Esophagus muscularis mucosa (tissue), 4 donors: ENCODE measurements at regions not wholly inside any gene's neighbourhood (a gene's known extent, or its start where the extent isn't known, plus 50 kb on each side); places are given as distances from the start of the nearest gene placed in this dataset.

Experiments used
- DNase-seq: peaks from one replicate; pipeline ENCODE4 v3.0.0-alpha.2; 2017; ENCODE audit errors: extremely low spot score
- H3K27ac ChIP-seq, 4 donors: fragments of 200-600 bp; sonication (generic); replicated peaks in 1 of 4; 1 replicate in 3 of 4; 2 replicates in 1 of 4; pipeline ENCODE4 v1.5.1; 2016 to 2019; ENCODE audit warnings: mild to moderate bottlenecking in 1 of 4
- H3K27me3 ChIP-seq, 4 donors: fragments of 200-600 bp; sonication (generic); one replicate each; pipeline versions ENCODE4 v1.5.1 to v1.6.0; 2016 to 2019
- H3K36me3 ChIP-seq, 4 donors: fragments of 200-600 bp; sonication (generic); one replicate each; pipeline ENCODE4 v1.5.1; 2016 to 2019
- H3K4me1 ChIP-seq, 4 donors: fragments of 200-600 bp; sonication (generic); one replicate each; pipeline ENCODE4 v1.5.1; 2016 to 2019
- H3K4me3 ChIP-seq, 4 donors: fragments of 200-600 bp; sonication (generic); 1 replicate in 2 of 4; 2 replicates in 2 of 4; pipeline ENCODE4 v1.5.1; 2016 to 2019; ENCODE audit warnings: mild to moderate bottlenecking in 4 of 4, moderate library complexity in 1 of 4
- H3K9me3 ChIP-seq, 4 donors: fragments of 200-600 bp; sonication (generic); 1 replicate in 3 of 4; 2 replicates in 1 of 4; pipeline ENCODE4 v1.5.1; 2016 to 2019
- EP300 ChIP-seq: sonication (generic); formaldehyde crosslinking; IDR thresholded peaks from one replicate; pipeline ENCODE4 v1.6.1; 2017; ENCODE audit warnings: antibody characterized with exemption
- POLR2A ChIP-seq: fragments of 450-650 bp; IDR thresholded peaks from one replicate; pipeline ENCODE4 v1.6.1; 2017; ENCODE audit warnings: antibody characterized with exemption, moderate library complexity, mild to moderate bottlenecking, low read depth
- POLR2AphosphoS5 ChIP-seq, 2 donors: sonication (generic); formaldehyde crosslinking; IDR thresholded peaks; one replicate each; pipeline ENCODE4 v1.6.1; 2017; ENCODE audit warnings: antibody characterized with exemption in 2 of 2
- WGBS: methylation state at CpG from one replicate; pipeline ENCODE4 v1.1.5; 2018; 5-methylcytosine and 5-hydroxymethylcytosine counted together
- intact Hi-C: fragments of 100-400 bp; cut with DNase I; formaldehyde crosslinking; loops from one replicate; pipeline ENCODE4 v1.15.1; 2023
- TF ChIP-seq, protein P1 (sequence below), 3 experiments: fragments of 200-600 bp in 2 of 3; fragments of 450-650 bp in 1 of 3; sonication (generic) in 2 of 3; IDR thresholded peaks; one replicate each; pipeline ENCODE4 v1.5.1; 2017 to 2019; ENCODE audit warnings: antibody characterized with exemption in 3 of 3, mild to moderate bottlenecking in 2 of 3, moderate library complexity in 1 of 3

DNA sequence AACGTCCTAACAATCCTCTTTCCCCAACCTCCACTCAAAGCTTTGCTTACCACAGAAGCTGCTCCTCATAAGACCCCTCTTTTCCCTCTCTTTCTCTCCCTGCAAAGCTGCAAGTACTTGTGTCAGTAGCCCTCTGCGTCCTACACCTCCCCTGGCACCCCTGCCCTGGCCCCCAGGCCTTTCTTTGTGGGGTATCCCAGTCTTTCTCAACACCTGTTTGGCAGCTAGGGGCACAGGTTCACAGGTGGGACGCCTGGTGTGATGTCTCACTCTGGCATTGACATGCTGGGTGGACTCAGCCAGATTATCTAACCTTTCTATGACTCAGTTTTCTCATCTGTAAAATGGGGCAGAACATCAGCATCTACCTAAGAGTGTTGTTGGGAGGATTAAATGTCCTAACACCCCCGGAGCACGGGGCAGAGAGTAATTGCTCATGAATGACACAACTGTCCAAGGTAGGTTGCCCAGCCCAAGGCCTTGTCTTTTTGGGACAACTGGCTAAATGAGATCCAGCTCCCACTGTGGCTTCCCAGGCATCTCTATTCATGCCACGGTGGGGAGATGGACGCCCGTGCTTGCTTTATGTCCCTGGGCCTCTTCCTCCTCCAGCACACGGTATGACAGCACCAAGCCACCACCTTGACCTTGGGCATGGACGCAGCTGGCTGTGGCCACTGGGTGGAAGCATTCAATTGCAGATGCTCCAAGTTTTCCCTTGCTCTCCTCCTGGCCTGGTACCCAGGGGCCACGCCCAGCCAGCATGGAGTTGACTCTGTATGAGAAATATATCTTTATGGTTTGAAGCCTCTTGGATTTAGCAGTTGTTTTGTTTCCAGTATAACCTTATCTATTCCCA lies 190.4 kb downstream of the RGS3 start:
- Histone ChIP-seq H3K27ac (peak overlapping the region; percentile 67 to 76 (median 72)), H3K27me3 (no peaks in the 10 kb centered on the region), H3K4me3 (no peak overlapping the region), H3K36me3 (no peaks in the 10 kb centered on the region), H3K4me1 (peaks cover 32 to 43% (median 40%) of the 10 kb centered on the region in 4 donors), H3K9me3 (no peaks in the 10 kb centered on the region)
- 85% methylated on average over 8 of the region's 11 CpGs for WGBS
- TF ChIP-seq EP300 = no peak
- no peak for TF ChIP-seq POLR2A
- TF ChIP-seq, protein P1, sequence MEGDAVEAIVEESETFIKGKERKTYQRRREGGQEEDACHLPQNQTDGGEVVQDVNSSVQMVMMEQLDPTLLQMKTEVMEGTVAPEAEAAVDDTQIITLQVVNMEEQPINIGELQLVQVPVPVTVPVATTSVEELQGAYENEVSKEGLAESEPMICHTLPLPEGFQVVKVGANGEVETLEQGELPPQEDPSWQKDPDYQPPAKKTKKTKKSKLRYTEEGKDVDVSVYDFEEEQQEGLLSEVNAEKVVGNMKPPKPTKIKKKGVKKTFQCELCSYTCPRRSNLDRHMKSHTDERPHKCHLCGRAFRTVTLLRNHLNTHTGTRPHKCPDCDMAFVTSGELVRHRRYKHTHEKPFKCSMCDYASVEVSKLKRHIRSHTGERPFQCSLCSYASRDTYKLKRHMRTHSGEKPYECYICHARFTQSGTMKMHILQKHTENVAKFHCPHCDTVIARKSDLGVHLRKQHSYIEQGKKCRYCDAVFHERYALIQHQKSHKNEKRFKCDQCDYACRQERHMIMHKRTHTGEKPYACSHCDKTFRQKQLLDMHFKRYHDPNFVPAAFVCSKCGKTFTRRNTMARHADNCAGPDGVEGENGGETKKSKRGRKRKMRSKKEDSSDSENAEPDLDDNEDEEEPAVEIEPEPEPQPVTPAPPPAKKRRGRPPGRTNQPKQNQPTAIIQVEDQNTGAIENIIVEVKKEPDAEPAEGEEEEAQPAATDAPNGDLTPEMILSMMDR (IDR thresholded peaks at IDR 0.05) = no peak
- TF ChIP-seq POLR2AphosphoS5 (IDR thresholded peaks at IDR 0.05) = no peak
- no peak for DNase-seq
- intact Hi-C loops = loop anchor here (2.0 kb wide), 1 partner anchor 207 kb away; no protein-coding TSS in a partner anchor

DNA sequence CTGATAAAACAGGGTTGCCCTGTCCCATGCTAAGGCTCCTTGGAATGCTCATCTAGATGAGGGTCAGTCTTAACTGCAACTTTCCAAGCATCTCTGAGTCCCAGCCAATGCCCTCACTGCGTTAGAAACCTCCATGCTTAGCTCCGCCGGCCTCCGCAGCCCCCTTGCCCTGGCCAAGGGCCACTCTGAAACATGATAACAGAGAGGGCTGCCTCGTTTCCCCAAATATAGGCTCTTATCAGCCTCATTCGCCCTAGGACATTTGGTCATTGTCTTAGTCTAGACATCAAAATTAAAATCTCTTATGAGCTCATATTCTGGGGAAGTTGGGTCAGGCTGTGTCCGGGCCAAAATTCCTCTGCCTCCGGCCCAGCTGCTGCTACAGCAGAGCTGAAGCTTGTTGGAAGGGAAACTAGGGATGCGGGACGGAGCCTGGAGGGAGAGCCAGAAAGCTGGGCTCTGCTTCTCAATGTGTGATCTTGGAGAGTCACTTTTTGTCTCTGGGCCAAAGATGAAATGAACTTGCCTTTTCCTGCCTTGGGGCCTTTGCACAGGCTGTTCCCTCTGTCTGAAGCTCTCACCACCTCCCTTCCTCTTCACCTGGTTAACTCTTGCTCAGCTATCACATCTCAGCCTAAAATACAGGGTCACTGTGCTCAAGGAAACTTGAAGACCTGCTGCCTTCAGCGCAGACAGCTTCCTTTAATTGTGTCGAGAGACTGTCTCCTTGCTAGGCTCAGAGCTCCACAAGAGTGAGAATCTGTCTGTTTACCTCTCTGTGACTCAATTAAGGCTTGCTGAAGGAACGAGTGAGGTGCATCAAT lies 191.3 kb downstream of the RGS3 start:
- 50% methylated on average over 13 of the region's 13 CpGs for WGBS
- H3K27me3 ChIP-seq = peaks cover 0 to 5% (median 0%) of the 10 kb centered on the region in 4 donors
- TF ChIP-seq, protein P1 (IDR thresholded peaks at IDR 0.05) = no peak
- TF ChIP-seq EP300 = no peak
- no peak for TF ChIP-seq POLR2A
- H3K36me3 ChIP-seq = no peaks in the 10 kb centered on the region
- H3K4me1 ChIP-seq = peaks cover 28 to 36% (median 35%) of the 10 kb centered on the region in 4 donors
- no peak for DNase-seq
- intact Hi-C loops = loop anchor here (1.0 to 5.0 kb wide), 4 partner anchors 64 to 383 kb away; partner anchors contain the start of gene ALAD
- no peaks in the 10 kb centered on the region for H3K9me3 ChIP-seq
- H3K27ac ChIP-seq = peak overlapping the region; percentile 67 to 76 (median 72)
- peak overlapping the region in 2 of 4 donors; percentile 7 to 10 for H3K4me3 ChIP-seq

DNA sequence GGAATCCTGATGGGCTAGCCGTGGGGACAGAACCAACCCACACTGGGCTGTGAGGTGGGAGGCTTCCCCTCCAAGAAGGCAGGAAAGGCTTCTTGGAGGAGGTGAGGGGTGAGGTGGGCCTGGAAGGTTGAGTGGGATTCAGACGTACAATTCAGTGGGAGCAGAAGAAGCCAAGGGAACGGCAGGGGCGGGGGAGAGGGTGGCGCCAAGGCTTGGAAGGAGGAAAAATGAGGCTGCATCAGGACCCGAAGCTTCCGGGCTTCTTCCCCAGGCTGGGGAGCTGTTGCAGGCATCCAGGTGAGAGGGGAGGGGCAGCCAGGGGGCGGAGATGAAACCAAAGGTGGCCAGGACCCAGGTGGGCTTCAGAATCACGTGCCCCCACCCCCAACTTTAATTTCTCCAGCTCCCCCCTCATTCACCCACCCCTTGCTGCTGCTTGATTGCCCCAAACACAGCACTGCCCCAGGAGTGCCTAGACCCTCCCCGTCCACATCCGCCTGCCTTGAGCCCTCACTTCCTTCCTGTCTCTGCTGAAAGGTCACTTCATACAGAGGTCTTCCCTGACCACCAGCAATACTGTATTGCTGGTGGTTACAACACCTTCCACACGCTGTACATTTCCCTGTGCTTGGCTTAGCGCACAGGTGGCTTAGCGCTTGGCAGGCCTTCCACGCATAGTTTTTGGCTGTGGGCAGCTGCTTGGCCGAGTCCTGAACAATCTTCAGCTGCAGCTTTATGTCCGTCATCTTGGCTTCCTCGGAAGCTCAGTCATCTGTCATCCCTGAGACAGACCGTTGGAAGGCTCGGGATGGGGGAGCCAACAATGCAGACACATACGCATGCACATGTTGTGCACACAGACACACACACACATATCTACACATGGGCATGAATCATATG lies 193.5 kb downstream of the RGS3 start:
- H3K4me1 ChIP-seq = peaks cover 28 to 36% (median 35%) of the 10 kb centered on the region in 4 donors
- H3K27ac ChIP-seq = no peak overlapping the region
- H3K36me3 ChIP-seq = no peaks in the 10 kb centered on the region
- H3K27me3 ChIP-seq = peaks cover 0 to 13% (median 0%) of the 10 kb centered on the region in 4 donors
- 67% methylated on average over 20 of the region's 21 CpGs for WGBS
- TF ChIP-seq POLR2A = no peak
- H3K4me3 ChIP-seq = no peak overlapping the region
- intact Hi-C loops = loop anchor here (5.0 kb wide), 2 partner anchors 255 to 385 kb away; partner anchors contain the start of gene ALAD
- no peaks in the 10 kb centered on the region for H3K9me3 ChIP-seq
- DNase-seq = no peak

DNA sequence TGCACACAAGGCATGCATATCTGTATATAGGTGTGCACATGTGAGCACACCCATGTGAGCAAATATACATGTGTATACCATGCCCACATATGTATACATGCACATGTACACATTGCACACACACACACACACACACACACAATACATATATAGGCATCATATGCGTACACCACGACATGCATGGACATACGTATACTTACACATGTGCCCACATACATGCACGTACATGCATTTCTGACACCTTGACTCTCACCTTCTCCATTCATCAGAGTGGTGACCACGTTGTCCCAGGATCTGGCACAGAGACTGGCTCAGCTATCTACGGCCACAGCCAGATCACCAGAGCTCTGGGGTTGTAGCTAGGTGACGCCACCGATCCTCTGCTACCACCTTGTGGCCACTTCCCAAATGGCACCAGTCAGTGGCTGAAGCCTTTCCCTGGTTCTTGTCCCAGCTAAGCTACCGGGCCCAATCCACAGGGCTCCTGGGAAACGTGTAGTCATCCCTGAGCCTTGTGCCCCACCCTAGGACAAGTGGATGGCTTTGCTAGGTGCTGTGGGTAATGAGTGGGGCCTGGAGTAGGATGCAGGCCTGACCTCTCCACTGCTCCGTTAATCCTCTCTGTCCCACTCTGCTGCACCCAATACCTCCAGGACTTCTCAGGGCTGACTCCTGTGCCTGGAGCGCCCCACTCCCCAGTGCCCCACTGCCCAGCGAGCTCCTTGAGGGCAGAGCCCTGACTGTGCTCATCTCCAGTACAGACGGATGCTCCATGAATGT lies 194.4 kb downstream of the RGS3 start:
- Histone ChIP-seq H3K4me3 (no peak overlapping the region), H3K4me1 (peaks cover 28 to 35% (median 32%) of the 10 kb centered on the region in 4 donors), H3K9me3 (no peaks in the 10 kb centered on the region), H3K27me3 (peaks cover 0 to 13% (median 0%) of the 10 kb centered on the region in 4 donors), H3K36me3 (no peaks in the 10 kb centered on the region), H3K27ac (no peak overlapping the region)
- 29% methylated on average over 14 of the region's 14 CpGs for WGBS
- intact Hi-C loops = loop anchor here (5.0 kb wide), 2 partner anchors 256 to 386 kb away; partner anchors contain the start of gene ALAD
- TF ChIP-seq POLR2AphosphoS5 (IDR thresholded peaks at IDR 0.05) = peak in 1 of 2 donors; percentile 41
- TF ChIP-seq, protein P1 (IDR thresholded peaks at IDR 0.05) = peak; percentile 87 to 98 (median 96)
- no peak for TF ChIP-seq POLR2A
- TF ChIP-seq EP300 = no peak
- peak; percentile 95 for DNase-seq
